A549 (cell line): ENCODE measurements at regions not wholly inside any gene's neighbourhood (a gene's known extent, or its start where the extent isn't known, plus 50 kb on each side); places are given as distances from the start of the nearest gene placed in this dataset.

Experiments
- ATAC-seq, 2 experiments: fragments of 200-7000 bp in 1 of 2; fragments of >200 bp in 1 of 2; cut with Nextera tagmentation in 1 of 2; cut with Tn5 transposase in 1 of 2; 3 replicates each; pipeline versions ENCODE4 v1.8.0 to v1.9.1; 2018 to 2020; ENCODE audit warnings: mild to moderate bottlenecking in 1 of 2, moderate library complexity in 1 of 2
- CTCF ChIA-PET: fragments of 300-600 bp; sonication (Branson Sonifier 250); formaldehyde crosslinking; extraction: SDS; loops from one replicate; lab custom pipeline; 2021; ENCODE audit warnings: antibody characterized with exemption, inconsistent platforms; lab: Yijun Ruan, JAX
- POLR2A ChIA-PET: fragments of 350-600 bp; formaldehyde crosslinking; extraction: SDS; loops from one replicate; lab custom pipeline; 2021; ENCODE audit warnings: antibody characterized with exemption, inconsistent platforms; lab: Yijun Ruan, JAX
- DNase-seq, 2 experiments: peaks; one replicate each; pipeline versions ENCODE4 v3.0.0 to v3.0.0-alpha.2; 2011 to 2016; ENCODE audit warnings: low read depth in 1 of 2, low spot score in 1 of 2
- FAIRE-seq: peaks from 2 replicates; lab custom pipeline; 2011; peaks lifted over from hg19 to GRCh38; lab: Jason Lieb, UNC
- H3K27ac ChIP-seq, 2 experiments: fragments of >200 bp; sonication (Bioruptor Twin); formaldehyde crosslinking; 3 replicates each; pipeline ENCODE4 v1.5.1; 2016 to 2017
- H3K4me1 ChIP-seq: fragments of >200 bp; sonication (Bioruptor Twin); formaldehyde crosslinking; 3 replicates; pipeline ENCODE4 v1.6.1; 2016
- H3K4me2 ChIP-seq: fragments of >200 bp; sonication (Bioruptor Twin); formaldehyde crosslinking; 3 replicates; pipeline ENCODE4 v1.6.1; 2016
- H3K4me3 ChIP-seq: fragments of >200 bp; sonication (Bioruptor Twin); formaldehyde crosslinking; 3 replicates; pipeline ENCODE4 v1.5.1; 2016
- H3K9me3 ChIP-seq: fragments of >200 bp; sonication (Bioruptor Twin); formaldehyde crosslinking; 3 replicates; pipeline ENCODE4 v1.6.1; 2016
- ATOH8 ChIP-seq: fragments of 250-450 bp; sonication (Bioruptor Pico); IDR thresholded peaks from 2 replicates; pipeline ENCODE4 v1.5.0; 2020; ENCODE audit warnings: low read depth, mild to moderate bottlenecking, moderate library complexity
- CEBPB ChIP-seq, 2 experiments: fragments of >200 bp in 1 of 2; sonication (Bioruptor Twin) in 1 of 2; formaldehyde crosslinking in 1 of 2; IDR thresholded peaks; 2 replicates each; pipeline ENCODE4 v1.6.1; 2012 to 2016
- CHD2 ChIP-seq: fragments of 150-350 bp; IDR thresholded peaks from 2 replicates; pipeline ENCODE4 v1.6.1; 2014; ENCODE audit warnings: low read length; ENCODE audit not compliant: partially characterized antibody
- CTCF ChIP-seq: fragments of >200 bp; sonication (Bioruptor Twin); formaldehyde crosslinking; IDR thresholded peaks from 3 replicates; pipeline ENCODE4 v1.5.1; 2016
- EP300 ChIP-seq, 2 experiments: fragments of >200 bp; sonication (Bioruptor Twin); formaldehyde crosslinking; IDR thresholded peaks; 2 replicates in 1 of 2; 3 replicates in 1 of 2; pipeline ENCODE4 v1.6.1; 2016 to 2017
- ESRRA ChIP-seq: fragments of 150-350 bp; IDR thresholded peaks from 2 replicates; pipeline ENCODE4 v1.6.1; 2014; ENCODE audit warnings: mild to moderate bottlenecking, low read length, borderline replicate concordance
- FOSL2 ChIP-seq, 2 experiments: fragments of 450-650 bp in 1 of 2; fragments of >200 bp in 1 of 2; sonication (Bioruptor Twin) in 1 of 2; formaldehyde crosslinking; IDR thresholded peaks; 2 replicates each; pipeline versions ENCODE4 v1.5.0 to v1.6.1; 2016 to 2020; ENCODE audit warnings: mild to moderate bottlenecking in 1 of 2, moderate library complexity in 1 of 2
- FOXS1 ChIP-seq: fragments of 250-450 bp; sonication (Bioruptor Pico); IDR thresholded peaks from 2 replicates; pipeline ENCODE4 v1.5.0; 2020; ENCODE audit warnings: mild to moderate bottlenecking, moderate library complexity
- JUN ChIP-seq, 2 experiments: fragments of >200 bp; sonication (Bioruptor Twin); formaldehyde crosslinking; IDR thresholded peaks; 2 replicates in 1 of 2; 3 replicates in 1 of 2; pipeline ENCODE4 v1.6.1; 2016 to 2017
- JUNB ChIP-seq: fragments of >200 bp; sonication (Bioruptor Twin); formaldehyde crosslinking; IDR thresholded peaks from 2 replicates; pipeline ENCODE4 v1.6.1; 2016
- MAX ChIP-seq: IDR thresholded peaks from 2 replicates; pipeline ENCODE4 v1.6.1; 2012
- MAZ ChIP-seq: fragments of 150-350 bp; IDR thresholded peaks from 2 replicates; pipeline ENCODE4 v1.6.1; 2014; ENCODE audit warnings: antibody characterized with exemption, low read depth, low read length, borderline replicate concordance
- NFE2L2 ChIP-seq: fragments of 150-350 bp; conservative IDR thresholded peaks from 2 replicates; pipeline ENCODE4 v1.6.1; 2014; ENCODE audit warnings: low read length
- NR3C1 ChIP-seq: fragments of >200 bp; sonication (Bioruptor Twin); formaldehyde crosslinking; IDR thresholded peaks from 3 replicates; pipeline ENCODE4 v1.6.1; 2017
- POLR2A ChIP-seq: IDR thresholded peaks from 2 replicates; pipeline ENCODE4 v1.6.1; 2012; ENCODE audit warnings: mild to moderate bottlenecking, low read length
- RAD21 ChIP-seq, 2 experiments: fragments of >200 bp in 1 of 2; sonication (Bioruptor Twin) in 1 of 2; formaldehyde crosslinking in 1 of 2; IDR thresholded peaks in 1 of 2; conservative IDR thresholded peaks in 1 of 2; 2 replicates in 1 of 2; 3 replicates in 1 of 2; pipeline ENCODE4 v1.6.1; 2012 to 2018; ENCODE audit warnings: inconsistent platforms in 1 of 2
- RCOR1 ChIP-seq: fragments of 150-350 bp; IDR thresholded peaks from 2 replicates; pipeline ENCODE4 v1.6.1; 2014; ENCODE audit warnings: antibody characterized with exemption, low read length, low read depth
- TP53 ChIP-seq: fragments of 250-450 bp; sonication (Bioruptor Pico); IDR thresholded peaks from 2 replicates; pipeline ENCODE4 v1.5.0; 2021; ENCODE audit warnings: mild to moderate bottlenecking, moderate library complexity
- USF2 ChIP-seq: fragments of 450-650 bp; IDR thresholded peaks from 2 replicates; pipeline ENCODE4 v1.6.1; 2014; ENCODE audit warnings: antibody characterized with exemption
- ZFP36 ChIP-seq: fragments of 450-650 bp; IDR thresholded peaks from 2 replicates; pipeline ENCODE4 v1.6.1; 2014; ENCODE audit warnings: borderline replicate concordance; ENCODE audit not compliant: partially characterized antibody
- ZNF302 ChIP-seq: fragments of 250-450 bp; sonication (Bioruptor Pico); IDR thresholded peaks from 2 replicates; pipeline ENCODE4 v1.9.0; 2021; ENCODE audit warnings: inconsistent platforms, mild to moderate bottlenecking, moderate library complexity
- WGBS: methylation state at CpG from one replicate; pipeline ENCODE4 v1.1.6; 2017; ENCODE audit errors: missing lambda C conversion rate; 5-methylcytosine and 5-hydroxymethylcytosine counted together

- Histone ChIP-seq H3K4me1 (peaks cover 13% of the 10 kb centered on the region; the same call in 2 of the 3 replicates), H3K4me3 (no peak overlapping the region), H3K4me2 (no peak overlapping the region), H3K27ac (no peak overlapping the region), H3K9me3 (peaks cover 12% of the 10 kb centered on the region; the same call in 2 of the 3 replicates)
- ChIA-PET POLR2A (no interaction called here), CTCF (interaction anchor here (1.0 to 1.3 kb wide), 3 partner anchors 11 to 130 kb away, joined by 3 to 8 read pairs (median 3); no protein-coding TSS in a partner anchor)
- no peak for TF ChIP-seq MAX
- no peak for TF ChIP-seq NR3C1
- no peak for TF ChIP-seq RAD21 (conservative IDR thresholded peaks at IDR 0.05 in 1 of 2, IDR thresholded peaks at IDR 0.05 in 1 of 2)
- no peak for TF ChIP-seq CTCF
- TF ChIP-seq RCOR1 = no peak
- TF ChIP-seq ESRRA = no peak
- no peak for TF ChIP-seq USF2
- no peak for TF ChIP-seq FOXS1 (CRISPR knock-in tag)
- no peak for TF ChIP-seq FOSL2 (IDR thresholded peaks at IDR 0.05)
- TF ChIP-seq FOSL2 (CRISPR knock-in tag; IDR thresholded peaks at IDR 0.05) = no peak
- TF ChIP-seq NFE2L2 = no peak
- no peak for TF ChIP-seq ZNF302 (CRISPR knock-in tag)
- TF ChIP-seq JUNB = no peak
- no peak for TF ChIP-seq ZFP36
- no peak for TF ChIP-seq JUN (IDR thresholded peaks at IDR 0.05)
- DNase-seq (no peak), FAIRE-seq (no peak), ATAC-seq (no peak)
- WGBS = 79% methylated on average over 8 of the region's 8 CpGs
Measured at GRCh38 chr1:178020968-178021640, 51.2 kb upstream of the SEC16B start.

- no peak overlapping the region for H3K4me2 ChIP-seq
- H3K9me3 ChIP-seq = peaks cover 11% of the 10 kb centered on the region; the same call in 2 of the 3 replicates
- no peak overlapping the region for H3K27ac ChIP-seq
- peaks cover 13% of the 10 kb centered on the region; the same call in 2 of the 3 replicates for H3K4me1 ChIP-seq
- DNase-seq (no peak), ATAC-seq (no peak), FAIRE-seq (no peak)
- POLR2A ChIA-PET = no interaction called here
- TF ChIP-seq MAZ = no peak
- TF ChIP-seq TP53 (CRISPR knock-in tag) = no peak
- no peak for TF ChIP-seq POLR2A
- no peak for TF ChIP-seq RAD21 (conservative IDR thresholded peaks at IDR 0.05 in 1 of 2, IDR thresholded peaks at IDR 0.05 in 1 of 2)
- TF ChIP-seq CHD2 = no peak
- H3K4me3 ChIP-seq = no peak overlapping the region
- 87% methylated on average over 4 of the region's 4 CpGs for WGBS
- CTCF ChIA-PET = interaction anchor here (1.0 kb wide), 1 partner anchor 10 kb away, joined by 3 read pairs; no protein-coding TSS in a partner anchor
Measured at GRCh38 chr1:178021950-178022349, 52.1 kb upstream of the SEC16B start.

GRCh38 chr1:178023181-178023618 is 53.3 kb upstream of the SEC16B start:
- FAIRE-seq = no peak
- ChIA-PET CTCF (no interaction called here), POLR2A (no interaction called here)
- no peak overlapping the region for H3K4me3 ChIP-seq
- H3K4me1 ChIP-seq = peaks cover 13% of the 10 kb centered on the region; the same call in 2 of the 3 replicates
- no peak for ATAC-seq
- no peak for DNase-seq
- H3K4me2 ChIP-seq = peak overlapping the region; percentile 16
- H3K27ac ChIP-seq = no peak overlapping the region
- no peaks in the 10 kb centered on the region for H3K9me3 ChIP-seq
- TF ChIP-seq FOXS1 (CRISPR knock-in tag) (no peak), POLR2A (no peak), MAX (no peak), EP300 (IDR thresholded peaks at IDR 0.05) (no peak), CEBPB (IDR thresholded peaks at IDR 0.05) (peak; percentile 66 to 67; a peak in 3 of 4 replicates), ATOH8 (CRISPR knock-in tag) (no peak), ESRRA (no peak)
- TF ChIP-seq, all 56 proteins: peak for 1
- WGBS = 87% methylated on average over 2 of the region's 2 CpGs
